ENCODE measurements at regions not wholly inside any gene's neighbourhood (a gene's known extent, or its start where the extent isn't known, plus 50 kb on each side); places are given as distances from the start of the nearest gene placed in this dataset.

DNA sequence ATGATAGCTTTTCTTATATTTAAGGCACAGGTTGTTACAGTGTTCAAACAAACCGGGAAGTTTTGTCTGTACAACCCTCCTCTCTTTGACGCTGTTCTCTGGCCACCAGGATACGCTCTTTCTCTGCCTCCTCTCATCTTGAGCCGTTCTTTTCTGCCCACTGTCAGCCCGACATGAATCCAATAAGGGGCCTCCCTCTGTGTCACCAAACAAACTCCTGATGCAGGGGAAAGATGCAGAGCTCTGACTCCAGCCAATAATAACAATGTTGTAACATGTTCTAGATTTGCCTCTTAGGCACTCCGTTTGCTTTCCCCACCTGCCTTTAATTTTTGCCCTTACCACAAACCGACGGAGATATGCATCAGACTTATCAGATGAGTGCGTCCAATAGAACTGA is 449.3 kb downstream of the SLC4A3 start:
- no peak for TF ChIP-seq CTCF (IDR thresholded peaks at IDR 0.05)
- DNase-seq (ENCODE audit: low spot score) (no peak), ATAC-seq (ENCODE audit: low FRiP score) (no peak)

- no peak for DNase-seq (ENCODE audit: low spot score)
These were observed 450.1 kb downstream of the SLC4A3 start for GRCh38 chr2:220077488-220077887.

GRCh38 chr2:220078439-220078838 is 451.0 kb downstream of the SLC4A3 start:
- ATAC-seq (ENCODE audit: low FRiP score) = peak; percentile 71
- no peak for TF ChIP-seq CTCF (IDR thresholded peaks at IDR 0.05)
- DNase-seq (ENCODE audit: low spot score) = no peak

More at GRCh38 chr2:220077488-220077887, 450.1 kb downstream of the SLC4A3 start:
- TF ChIP-seq CTCF (IDR thresholded peaks at IDR 0.05) = no peak
- peak; percentile 74 for ATAC-seq (ENCODE audit: low FRiP score)

DNA sequence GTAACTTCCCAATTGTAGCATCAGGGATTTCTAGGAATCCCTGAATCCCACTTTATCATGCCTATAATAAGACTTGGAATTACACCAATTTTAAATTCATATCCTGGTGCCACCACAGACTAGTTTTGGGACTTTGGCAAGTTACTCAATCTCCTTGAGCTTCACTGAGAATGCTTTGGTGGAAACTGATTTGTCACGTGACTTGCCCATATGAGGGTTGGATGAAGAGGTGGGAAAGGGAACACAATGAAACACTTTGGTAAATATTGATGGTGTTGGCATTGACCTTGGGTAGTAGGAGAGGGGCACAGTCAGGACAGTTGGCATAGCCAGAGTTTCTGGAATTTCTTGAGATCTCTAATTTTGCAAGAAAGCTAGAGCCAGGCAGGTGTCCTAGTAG is 452.2 kb downstream of the SLC4A3 start:
- ATAC-seq (ENCODE audit: low FRiP score) = no peak
- no peak for TF ChIP-seq CTCF (IDR thresholded peaks at IDR 0.05)

GRCh38 chr2:220081171-220081570 is 453.7 kb downstream of the SLC4A3 start:
- no peak for TF ChIP-seq CTCF (IDR thresholded peaks at IDR 0.05)
- no peak for ATAC-seq (ENCODE audit: low FRiP score)

More for the DNA sequence above, 452.2 kb downstream of the SLC4A3 start:
- no peak for DNase-seq (ENCODE audit: low spot score)

DNA sequence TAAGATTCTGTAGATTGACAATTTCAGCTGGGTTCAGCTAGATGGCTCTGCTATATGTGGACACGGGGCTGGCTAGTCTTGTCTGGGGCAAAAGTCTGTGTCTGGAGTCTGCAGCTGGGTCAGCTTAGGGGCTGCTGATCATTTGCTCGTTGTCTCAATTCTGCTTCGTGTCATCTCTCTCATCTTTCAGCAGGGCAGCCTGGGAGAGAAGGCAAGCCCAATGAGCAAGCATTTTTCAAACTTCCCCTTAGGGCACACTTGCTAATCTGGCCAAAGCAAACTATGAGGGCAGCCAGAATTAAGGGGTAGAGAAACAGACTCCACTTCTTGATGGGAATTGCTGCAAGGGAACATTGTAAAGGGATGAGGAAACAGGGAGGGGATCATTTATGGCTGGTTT is 462.6 kb downstream of the SLC4A3 start:
- no peak for TF ChIP-seq CTCF (IDR thresholded peaks at IDR 0.05)
- ATAC-seq (ENCODE audit: low FRiP score) (no peak), DNase-seq (ENCODE audit: low spot score) (no peak)

More at GRCh38 chr2:220081171-220081570, 453.7 kb downstream of the SLC4A3 start:
- DNase-seq (ENCODE audit: low spot score) = no peak

DNA sequence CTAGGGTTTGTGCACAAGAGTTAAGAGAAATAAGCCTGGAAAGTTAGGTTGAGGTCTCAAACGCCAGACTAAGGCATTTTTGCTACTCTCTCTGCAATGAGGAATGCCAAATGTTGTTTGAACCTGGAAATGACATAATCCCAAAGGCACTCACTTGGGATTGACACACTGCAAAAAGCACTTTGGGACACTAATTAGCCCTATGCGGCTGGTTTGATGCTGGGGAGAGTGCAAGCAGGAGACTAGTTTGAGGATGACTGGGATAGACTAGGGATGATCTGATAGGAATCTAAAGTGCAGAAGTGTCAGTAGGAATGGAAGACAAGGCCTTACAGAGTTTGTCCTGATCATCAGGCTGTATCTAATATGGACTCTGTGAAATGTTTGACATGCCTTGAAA is 469.0 kb downstream of the SLC4A3 start:
- ATAC-seq (ENCODE audit: low FRiP score) (no peak), DNase-seq (ENCODE audit: low spot score) (no peak)
- no peak for TF ChIP-seq CTCF (IDR thresholded peaks at IDR 0.05)

Measured in omental fat pad (tissue), 3 donors.